ENCODE measurements at regions not wholly inside any gene's neighbourhood (a gene's known extent, or its start where the extent isn't known, plus 50 kb on each side); places are given as distances from the start of the nearest gene placed in this dataset.

DNA sequence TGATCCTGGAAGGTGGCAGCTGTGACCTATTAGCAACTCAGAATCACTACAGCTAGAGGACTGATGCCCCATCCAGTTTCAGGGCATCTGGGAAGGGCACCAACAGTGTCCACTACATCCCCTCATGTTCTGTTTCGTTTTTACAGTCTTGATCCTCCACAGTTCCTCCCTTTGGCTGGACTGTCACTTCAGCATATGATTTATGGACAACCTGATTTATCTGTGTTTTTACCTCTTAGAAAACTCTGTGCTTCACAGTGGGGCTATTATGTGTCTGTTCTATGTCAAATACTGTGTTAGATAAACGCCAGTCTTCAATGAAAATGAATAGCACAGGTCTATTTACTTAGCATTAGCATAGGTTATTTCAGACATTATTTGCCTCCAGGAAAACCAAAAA lies 63.1 kb upstream of the GRPR start:
- TF ChIP-seq YY1 (IDR thresholded peaks at IDR 0.05) (no peak), HNF4A (conservative IDR thresholded peaks at IDR 0.05) (no peak), JUND (IDR thresholded peaks at IDR 0.05) (no peak), RXRA (IDR thresholded peaks at IDR 0.05) (no peak), TAF1 (conservative IDR thresholded peaks at IDR 0.05) (no peak), NR2F2 (IDR thresholded peaks at IDR 0.05) (no peak), RAD21 (IDR thresholded peaks at IDR 0.05) (no peak), SP1 (IDR thresholded peaks at IDR 0.05) (no peak), ZBTB33 (IDR thresholded peaks at IDR 0.05) (no peak), GABPA (IDR thresholded peaks at IDR 0.05 in 1 of 2, conservative IDR thresholded peaks at IDR 0.05 in 1 of 2) (no peak)
- TF ChIP-seq, protein P1, sequence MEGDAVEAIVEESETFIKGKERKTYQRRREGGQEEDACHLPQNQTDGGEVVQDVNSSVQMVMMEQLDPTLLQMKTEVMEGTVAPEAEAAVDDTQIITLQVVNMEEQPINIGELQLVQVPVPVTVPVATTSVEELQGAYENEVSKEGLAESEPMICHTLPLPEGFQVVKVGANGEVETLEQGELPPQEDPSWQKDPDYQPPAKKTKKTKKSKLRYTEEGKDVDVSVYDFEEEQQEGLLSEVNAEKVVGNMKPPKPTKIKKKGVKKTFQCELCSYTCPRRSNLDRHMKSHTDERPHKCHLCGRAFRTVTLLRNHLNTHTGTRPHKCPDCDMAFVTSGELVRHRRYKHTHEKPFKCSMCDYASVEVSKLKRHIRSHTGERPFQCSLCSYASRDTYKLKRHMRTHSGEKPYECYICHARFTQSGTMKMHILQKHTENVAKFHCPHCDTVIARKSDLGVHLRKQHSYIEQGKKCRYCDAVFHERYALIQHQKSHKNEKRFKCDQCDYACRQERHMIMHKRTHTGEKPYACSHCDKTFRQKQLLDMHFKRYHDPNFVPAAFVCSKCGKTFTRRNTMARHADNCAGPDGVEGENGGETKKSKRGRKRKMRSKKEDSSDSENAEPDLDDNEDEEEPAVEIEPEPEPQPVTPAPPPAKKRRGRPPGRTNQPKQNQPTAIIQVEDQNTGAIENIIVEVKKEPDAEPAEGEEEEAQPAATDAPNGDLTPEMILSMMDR (IDR thresholded peaks at IDR 0.05; ENCODE audit: low read depth, low read length, missing input control), result no peak
- TF ChIP-seq, protein P2, sequence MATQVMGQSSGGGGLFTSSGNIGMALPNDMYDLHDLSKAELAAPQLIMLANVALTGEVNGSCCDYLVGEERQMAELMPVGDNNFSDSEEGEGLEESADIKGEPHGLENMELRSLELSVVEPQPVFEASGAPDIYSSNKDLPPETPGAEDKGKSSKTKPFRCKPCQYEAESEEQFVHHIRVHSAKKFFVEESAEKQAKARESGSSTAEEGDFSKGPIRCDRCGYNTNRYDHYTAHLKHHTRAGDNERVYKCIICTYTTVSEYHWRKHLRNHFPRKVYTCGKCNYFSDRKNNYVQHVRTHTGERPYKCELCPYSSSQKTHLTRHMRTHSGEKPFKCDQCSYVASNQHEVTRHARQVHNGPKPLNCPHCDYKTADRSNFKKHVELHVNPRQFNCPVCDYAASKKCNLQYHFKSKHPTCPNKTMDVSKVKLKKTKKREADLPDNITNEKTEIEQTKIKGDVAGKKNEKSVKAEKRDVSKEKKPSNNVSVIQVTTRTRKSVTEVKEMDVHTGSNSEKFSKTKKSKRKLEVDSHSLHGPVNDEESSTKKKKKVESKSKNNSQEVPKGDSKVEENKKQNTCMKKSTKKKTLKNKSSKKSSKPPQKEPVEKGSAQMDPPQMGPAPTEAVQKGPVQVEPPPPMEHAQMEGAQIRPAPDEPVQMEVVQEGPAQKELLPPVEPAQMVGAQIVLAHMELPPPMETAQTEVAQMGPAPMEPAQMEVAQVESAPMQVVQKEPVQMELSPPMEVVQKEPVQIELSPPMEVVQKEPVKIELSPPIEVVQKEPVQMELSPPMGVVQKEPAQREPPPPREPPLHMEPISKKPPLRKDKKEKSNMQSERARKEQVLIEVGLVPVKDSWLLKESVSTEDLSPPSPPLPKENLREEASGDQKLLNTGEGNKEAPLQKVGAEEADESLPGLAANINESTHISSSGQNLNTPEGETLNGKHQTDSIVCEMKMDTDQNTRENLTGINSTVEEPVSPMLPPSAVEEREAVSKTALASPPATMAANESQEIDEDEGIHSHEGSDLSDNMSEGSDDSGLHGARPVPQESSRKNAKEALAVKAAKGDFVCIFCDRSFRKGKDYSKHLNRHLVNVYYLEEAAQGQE (IDR thresholded peaks at IDR 0.05), result no peak
- TF ChIP-seq, protein P3, sequence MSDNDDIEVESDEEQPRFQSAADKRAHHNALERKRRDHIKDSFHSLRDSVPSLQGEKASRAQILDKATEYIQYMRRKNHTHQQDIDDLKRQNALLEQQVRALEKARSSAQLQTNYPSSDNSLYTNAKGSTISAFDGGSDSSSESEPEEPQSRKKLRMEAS (IDR thresholded peaks at IDR 0.05), result no peak

All from liver (tissue), 3 donors.